Lower leg skin (tissue), 3 donors: ENCODE measurements at regions not wholly inside any gene's neighbourhood (a gene's known extent, or its start where the extent isn't known, plus 50 kb on each side); places are given as distances from the start of the nearest gene placed in this dataset.

Experiments used
- POLR2A ChIP-seq, 2 donors: fragments of 450-650 bp; IDR thresholded peaks; one replicate each; pipeline ENCODE4 v1.6.1; 2016 to 2017; ENCODE audit warnings: antibody characterized with exemption in 2 of 2, mild to moderate bottlenecking in 1 of 2, moderate library complexity in 1 of 2
- TF ChIP-seq, protein P1 (sequence below), 3 donors: fragments of 450-650 bp; IDR thresholded peaks; one replicate each; pipeline ENCODE4 v1.5.1; 2016; ENCODE audit warnings: antibody characterized with exemption in 3 of 3, mild to moderate bottlenecking in 3 of 3, moderate library complexity in 2 of 3

DNA sequence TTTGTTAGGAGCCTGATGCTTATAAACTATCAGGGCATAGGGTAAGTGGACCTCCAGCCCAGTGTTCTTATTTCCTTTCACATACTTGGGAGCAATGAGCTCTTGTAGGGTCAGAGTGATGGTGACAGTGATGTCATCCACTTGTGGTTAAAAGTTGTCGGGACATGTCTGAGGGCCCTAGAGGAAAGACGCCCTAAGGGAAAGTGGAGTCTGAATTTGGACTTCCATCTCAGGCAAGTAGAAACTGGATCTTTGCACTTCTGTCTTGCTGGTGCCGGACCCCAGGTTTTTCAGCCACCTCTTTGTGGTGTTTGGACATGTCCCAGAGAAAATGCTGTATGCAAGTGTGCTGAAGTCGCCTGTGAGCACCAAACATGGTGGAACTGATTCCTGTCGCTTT is 900.5 kb downstream of the C6orf118 start:
- no peak for TF ChIP-seq POLR2A (IDR thresholded peaks at IDR 0.05)
- TF ChIP-seq, protein P1, sequence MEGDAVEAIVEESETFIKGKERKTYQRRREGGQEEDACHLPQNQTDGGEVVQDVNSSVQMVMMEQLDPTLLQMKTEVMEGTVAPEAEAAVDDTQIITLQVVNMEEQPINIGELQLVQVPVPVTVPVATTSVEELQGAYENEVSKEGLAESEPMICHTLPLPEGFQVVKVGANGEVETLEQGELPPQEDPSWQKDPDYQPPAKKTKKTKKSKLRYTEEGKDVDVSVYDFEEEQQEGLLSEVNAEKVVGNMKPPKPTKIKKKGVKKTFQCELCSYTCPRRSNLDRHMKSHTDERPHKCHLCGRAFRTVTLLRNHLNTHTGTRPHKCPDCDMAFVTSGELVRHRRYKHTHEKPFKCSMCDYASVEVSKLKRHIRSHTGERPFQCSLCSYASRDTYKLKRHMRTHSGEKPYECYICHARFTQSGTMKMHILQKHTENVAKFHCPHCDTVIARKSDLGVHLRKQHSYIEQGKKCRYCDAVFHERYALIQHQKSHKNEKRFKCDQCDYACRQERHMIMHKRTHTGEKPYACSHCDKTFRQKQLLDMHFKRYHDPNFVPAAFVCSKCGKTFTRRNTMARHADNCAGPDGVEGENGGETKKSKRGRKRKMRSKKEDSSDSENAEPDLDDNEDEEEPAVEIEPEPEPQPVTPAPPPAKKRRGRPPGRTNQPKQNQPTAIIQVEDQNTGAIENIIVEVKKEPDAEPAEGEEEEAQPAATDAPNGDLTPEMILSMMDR (IDR thresholded peaks at IDR 0.05): no peak
